ENCODE measurements at regions not wholly inside any gene's neighbourhood (a gene's known extent, or its start where the extent isn't known, plus 50 kb on each side); places are given as distances from the start of the nearest gene placed in this dataset.

DNA sequence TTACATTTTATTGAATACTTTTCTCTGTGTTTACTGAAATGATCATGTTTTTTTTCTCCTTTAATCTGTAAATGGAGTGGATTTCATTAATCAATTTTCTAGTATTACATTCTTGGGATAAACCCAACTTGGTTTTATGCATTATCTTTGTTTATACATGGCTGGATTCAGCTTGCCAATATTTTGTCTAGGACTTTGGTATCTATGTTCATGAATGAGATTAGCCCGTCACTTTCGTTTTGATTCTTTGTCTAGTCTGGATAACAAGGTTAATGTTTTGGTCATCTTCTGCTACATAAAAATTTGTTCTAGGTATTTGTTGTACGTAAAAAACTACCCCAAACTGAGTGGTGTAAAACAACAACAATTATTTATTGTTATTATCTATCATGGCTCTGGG is 127.9 kb upstream of the PAX6 start:
- H3K9me3 ChIP-seq = no peaks in the 10 kb centered on the region
- WGBS, 2 donors = 41 to 49% methylated on average over 3 of the region's 3 CpGs
- H3K27me3 ChIP-seq = peaks cover 0 to 18% (median 0%) of the 10 kb centered on the region in 4 donors
- H3K4me3 ChIP-seq = no peak overlapping the region
- H3K27ac ChIP-seq = no peak overlapping the region
- DNase-seq = no peak
- H3K36me3 ChIP-seq = no peaks in the 10 kb centered on the region
- intact Hi-C loops (cut with DNase I) = no loop called here
- no peaks in the 10 kb centered on the region for H3K4me1 ChIP-seq
- no peak for TF ChIP-seq POLR2A (IDR thresholded peaks at IDR 0.05)
- TF ChIP-seq, protein P1, sequence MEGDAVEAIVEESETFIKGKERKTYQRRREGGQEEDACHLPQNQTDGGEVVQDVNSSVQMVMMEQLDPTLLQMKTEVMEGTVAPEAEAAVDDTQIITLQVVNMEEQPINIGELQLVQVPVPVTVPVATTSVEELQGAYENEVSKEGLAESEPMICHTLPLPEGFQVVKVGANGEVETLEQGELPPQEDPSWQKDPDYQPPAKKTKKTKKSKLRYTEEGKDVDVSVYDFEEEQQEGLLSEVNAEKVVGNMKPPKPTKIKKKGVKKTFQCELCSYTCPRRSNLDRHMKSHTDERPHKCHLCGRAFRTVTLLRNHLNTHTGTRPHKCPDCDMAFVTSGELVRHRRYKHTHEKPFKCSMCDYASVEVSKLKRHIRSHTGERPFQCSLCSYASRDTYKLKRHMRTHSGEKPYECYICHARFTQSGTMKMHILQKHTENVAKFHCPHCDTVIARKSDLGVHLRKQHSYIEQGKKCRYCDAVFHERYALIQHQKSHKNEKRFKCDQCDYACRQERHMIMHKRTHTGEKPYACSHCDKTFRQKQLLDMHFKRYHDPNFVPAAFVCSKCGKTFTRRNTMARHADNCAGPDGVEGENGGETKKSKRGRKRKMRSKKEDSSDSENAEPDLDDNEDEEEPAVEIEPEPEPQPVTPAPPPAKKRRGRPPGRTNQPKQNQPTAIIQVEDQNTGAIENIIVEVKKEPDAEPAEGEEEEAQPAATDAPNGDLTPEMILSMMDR (IDR thresholded peaks at IDR 0.05) = no peak

DNA sequence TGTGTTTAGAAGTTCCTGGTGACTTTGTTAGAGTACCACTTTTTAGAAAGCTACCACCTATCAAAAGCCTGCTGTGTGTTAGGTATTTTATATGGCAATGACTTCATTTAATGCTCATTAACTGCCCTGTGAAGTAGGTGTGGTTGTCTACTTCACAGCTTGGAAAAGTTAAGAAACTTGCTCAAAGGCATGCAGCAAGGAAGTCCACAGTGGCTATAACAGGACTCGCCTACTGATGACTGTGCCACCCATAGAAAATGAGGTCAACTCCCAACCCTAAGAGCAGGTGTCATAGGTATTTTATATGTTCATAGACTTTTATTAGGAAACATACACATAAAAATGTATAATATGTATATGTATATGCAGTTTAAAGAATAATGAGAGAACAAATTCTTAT is 125.2 kb upstream of the PAX6 start:
- no peak overlapping the region for H3K27ac ChIP-seq
- intact Hi-C loops (cut with DNase I) = no loop called here
- no peak overlapping the region for H3K4me3 ChIP-seq
- no peak for DNase-seq
- no peaks in the 10 kb centered on the region for H3K4me1 ChIP-seq
- TF ChIP-seq, protein P1 (IDR thresholded peaks at IDR 0.05) = no peak
- TF ChIP-seq POLR2A (IDR thresholded peaks at IDR 0.05) = no peak
- H3K9me3 ChIP-seq = no peaks in the 10 kb centered on the region
- WGBS, 2 donors = 63 to 69% methylated on average over 1 of the region's 1 CpG
- no peaks in the 10 kb centered on the region for H3K36me3 ChIP-seq
- H3K27me3 ChIP-seq = peaks cover 0 to 32% (median 0%) of the 10 kb centered on the region in 4 donors

DNA sequence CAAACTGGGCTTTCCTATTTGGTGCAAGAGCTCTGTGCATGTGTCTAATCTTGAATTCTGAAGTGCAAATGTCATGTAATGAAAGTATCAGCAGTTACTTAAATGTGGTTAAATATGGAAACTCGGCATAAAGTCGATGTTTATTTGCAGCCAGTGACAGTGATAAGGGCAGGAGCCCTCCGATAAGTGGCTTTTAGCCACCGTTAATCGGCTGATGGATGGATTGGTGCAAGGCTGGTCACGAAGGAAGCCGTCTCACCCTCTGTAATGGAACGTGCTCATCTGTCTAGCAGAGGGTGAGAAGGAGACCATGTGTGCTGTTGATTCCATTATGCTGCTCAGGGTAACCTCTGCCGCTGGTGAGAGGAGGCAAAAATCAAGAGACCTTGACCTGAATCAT is 121.8 kb upstream of the PAX6 start:
- intact Hi-C loops (cut with DNase I) = no loop called here
- Histone ChIP-seq H3K36me3 (no peaks in the 10 kb centered on the region), H3K4me1 (no peaks in the 10 kb centered on the region), H3K27ac (no peak overlapping the region), H3K9me3 (no peaks in the 10 kb centered on the region), H3K4me3 (no peak overlapping the region), H3K27me3 (peaks cover 0 to 29% (median 0%) of the 10 kb centered on the region in 4 donors)
- no peak for DNase-seq
- TF ChIP-seq, protein P1 (IDR thresholded peaks at IDR 0.05) = no peak
- TF ChIP-seq POLR2A (IDR thresholded peaks at IDR 0.05) = no peak
- WGBS, 2 donors = 42 to 54% methylated on average over 8 to 9 of the region's 9 CpGs

DNA sequence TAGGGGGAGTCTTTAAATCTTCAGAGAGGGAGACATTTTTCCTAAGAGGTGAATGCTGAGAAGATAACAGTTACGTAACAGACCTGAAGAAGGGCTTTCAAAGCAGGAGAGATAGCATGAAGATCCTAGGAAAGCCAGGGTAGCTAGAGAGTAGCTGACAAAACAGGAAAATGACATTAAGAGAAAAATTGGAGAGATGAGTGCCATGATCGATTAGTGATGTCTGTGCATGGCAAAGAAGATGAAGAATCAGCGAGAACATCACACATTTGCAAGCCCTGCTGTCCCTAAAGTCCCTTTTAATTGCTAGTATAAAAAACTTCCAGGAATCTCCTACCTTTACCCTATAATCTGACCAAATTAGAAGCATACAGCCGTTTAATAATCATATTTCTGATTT is 116.9 kb upstream of the PAX6 start:
- no peak for DNase-seq
- 73 to 75% methylated on average over 4 of the region's 4 CpGs for WGBS, 2 donors

DNA sequence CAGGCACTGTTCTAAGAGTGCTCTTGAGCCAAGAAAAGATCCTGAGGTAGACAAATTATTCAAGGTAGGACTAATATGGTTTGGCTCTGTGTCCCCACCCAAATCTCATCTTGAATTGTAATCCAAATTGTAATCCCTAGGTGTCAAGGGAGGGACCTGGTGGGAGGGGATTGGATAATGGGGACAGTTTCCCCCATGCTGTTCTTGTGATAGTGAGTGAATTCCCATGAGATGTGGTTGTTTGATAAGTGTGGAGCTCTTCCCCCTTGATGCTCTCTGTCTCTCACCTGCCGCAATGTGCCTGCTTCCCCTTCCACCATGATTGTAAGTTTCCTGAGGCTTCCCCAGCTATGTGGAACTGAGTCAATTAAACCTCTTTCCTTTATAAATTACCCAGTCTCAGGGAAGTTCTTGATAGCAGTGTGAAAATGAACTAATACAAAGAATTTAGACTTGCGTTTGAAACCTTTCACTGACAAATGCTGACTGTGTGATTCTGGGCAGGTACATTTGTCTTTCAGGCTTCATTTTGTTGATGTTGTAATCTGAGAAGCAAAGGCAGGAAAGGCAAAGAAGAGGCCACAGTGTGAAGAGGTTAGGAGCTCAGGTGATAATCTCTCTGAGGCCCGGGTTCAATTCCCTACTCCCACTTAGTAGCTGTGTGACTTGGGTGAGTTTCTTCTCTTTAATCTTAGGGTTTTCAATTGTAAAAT is 115.8 kb upstream of the PAX6 start:
- WGBS, 2 donors = 40 to 54% methylated on average over 2 to 3 of the region's 3 CpGs
- TF ChIP-seq, protein P1 (IDR thresholded peaks at IDR 0.05) = no peak
- no peak for TF ChIP-seq POLR2A (IDR thresholded peaks at IDR 0.05)

More for the DNA sequence above, 116.9 kb upstream of the PAX6 start:
- Histone ChIP-seq H3K4me3 (no peak overlapping the region), H3K27ac (no peak overlapping the region), H3K9me3 (no peaks in the 10 kb centered on the region), H3K4me1 (no peaks in the 10 kb centered on the region), H3K36me3 (no peaks in the 10 kb centered on the region), H3K27me3 (peaks cover 0 to 4% (median 0%) of the 10 kb centered on the region in 4 donors)
- intact Hi-C loops (cut with DNase I) = no loop called here
- no peak for TF ChIP-seq POLR2A (IDR thresholded peaks at IDR 0.05)
- TF ChIP-seq, protein P1 (IDR thresholded peaks at IDR 0.05) = no peak

More for the DNA sequence above, 115.8 kb upstream of the PAX6 start:
- Histone ChIP-seq H3K9me3 (no peaks in the 10 kb centered on the region), H3K4me1 (no peaks in the 10 kb centered on the region), H3K4me3 (no peak overlapping the region), H3K27me3 (peaks cover 0 to under 1% (median 0%) of the 10 kb centered on the region in 4 donors), H3K36me3 (no peaks in the 10 kb centered on the region), H3K27ac (no peak overlapping the region)
- intact Hi-C loops (cut with DNase I) = no loop called here
- DNase-seq = no peak
